ENCODE measurements at regions not wholly inside any gene's neighbourhood (a gene's known extent, or its start where the extent isn't known, plus 50 kb on each side); places are given as distances from the start of the nearest gene placed in this dataset.

- Histone ChIP-seq H3K27me3 (no peaks in the 10 kb centered on the region), H3K27ac (no peak overlapping the region), H3K36me3 (no peaks in the 10 kb centered on the region), H3K9me3 (no peaks in the 10 kb centered on the region), H3K4me3 (no peak overlapping the region), H3K4me1 (ENCODE audit: insufficient read depth) (no peaks in the 10 kb centered on the region)
- DNase-seq = no peak
- intact Hi-C loops (cut with DNase I) = no loop called here
- TF ChIP-seq EP300 (IDR thresholded peaks at IDR 0.05) (no peak), CTCF (IDR thresholded peaks at IDR 0.05) (no peak), POLR2A (IDR thresholded peaks at IDR 0.05) (no peak)
- WGBS, 3 donors = 84 to 91% (median 85%) methylated on average over 2 of the region's 2 CpGs
These were observed 178.7 kb downstream of the PLK2 start for GRCh38 chr5:58281189-58281588.

GRCh38 chr5:58279259-58279658, 180.6 kb downstream of the PLK2 start:
- H3K9me3 ChIP-seq = no peaks in the 10 kb centered on the region
- TF ChIP-seq CTCF (IDR thresholded peaks at IDR 0.05) = no peak
- no peak overlapping the region for H3K27ac ChIP-seq
- H3K4me3 ChIP-seq = no peak overlapping the region
- DNase-seq = no peak
- 89 to 98% (median 96%) methylated on average over 1 of the region's 1 CpG for WGBS, 3 donors
- no peaks in the 10 kb centered on the region for H3K27me3 ChIP-seq
- no peaks in the 10 kb centered on the region for H3K4me1 ChIP-seq (ENCODE audit: insufficient read depth)
- H3K36me3 ChIP-seq = no peaks in the 10 kb centered on the region
- intact Hi-C loops (cut with DNase I) = no loop called here

GRCh38 chr5:58276431-58276830, 183.5 kb downstream of the PLK2 start:
- no peak for DNase-seq
- Histone ChIP-seq H3K36me3 (no peaks in the 10 kb centered on the region), H3K9me3 (no peaks in the 10 kb centered on the region), H3K4me1 (ENCODE audit: insufficient read depth) (no peaks in the 10 kb centered on the region), H3K27me3 (no peaks in the 10 kb centered on the region), H3K27ac (no peak overlapping the region), H3K4me3 (no peak overlapping the region)
- WGBS, 3 donors = 70 to 87% (median 72%) methylated on average over 3 of the region's 3 CpGs
- intact Hi-C loops (cut with DNase I) = no loop called here
- no peak for TF ChIP-seq EP300 (IDR thresholded peaks at IDR 0.05)
- TF ChIP-seq CTCF (IDR thresholded peaks at IDR 0.05) = no peak
- no peak for TF ChIP-seq POLR2A (IDR thresholded peaks at IDR 0.05)

- no peak overlapping the region for H3K4me3 ChIP-seq
- intact Hi-C loops (cut with DNase I) = no loop called here
- no peaks in the 10 kb centered on the region for H3K27me3 ChIP-seq
- H3K36me3 ChIP-seq = no peaks in the 10 kb centered on the region
- H3K4me1 ChIP-seq (ENCODE audit: insufficient read depth) = no peaks in the 10 kb centered on the region
- no peak for TF ChIP-seq POLR2A (IDR thresholded peaks at IDR 0.05)
- TF ChIP-seq CTCF (IDR thresholded peaks at IDR 0.05) = no peak
- TF ChIP-seq EP300 (IDR thresholded peaks at IDR 0.05) = no peak
- no peak for DNase-seq
- 82 to 93% (median 91%) methylated on average over 4 of the region's 4 CpGs for WGBS, 3 donors
- no peak overlapping the region for H3K27ac ChIP-seq
- no peaks in the 10 kb centered on the region for H3K9me3 ChIP-seq
These were observed 184.4 kb downstream of the PLK2 start for GRCh38 chr5:58275516-58275915.

GRCh38 chr5:58274191-58274590, 185.7 kb downstream of the PLK2 start:
- no peaks in the 10 kb centered on the region for H3K4me1 ChIP-seq (ENCODE audit: insufficient read depth)
- no peaks in the 10 kb centered on the region for H3K36me3 ChIP-seq
- H3K9me3 ChIP-seq = no peaks in the 10 kb centered on the region
- no peak for DNase-seq
- no peak overlapping the region for H3K4me3 ChIP-seq
- TF ChIP-seq CTCF (IDR thresholded peaks at IDR 0.05) = no peak
- no peak for TF ChIP-seq EP300 (IDR thresholded peaks at IDR 0.05)
- no peak for TF ChIP-seq POLR2A (IDR thresholded peaks at IDR 0.05)
- intact Hi-C loops (cut with DNase I) = no loop called here
- no peaks in the 10 kb centered on the region for H3K27me3 ChIP-seq
- no peak overlapping the region for H3K27ac ChIP-seq

Measured in ovary (tissue), 7 donors.